Effector memory CD4-positive, alpha-beta T cell (primary cell): ENCODE measurements at regions not wholly inside any gene's neighbourhood (a gene's known extent, or its start where the extent isn't known, plus 50 kb on each side); places are given as distances from the start of the nearest gene placed in this dataset.

ENCODE experiments used
- DNase-seq, 3 donors: peaks; one replicate each; pipeline ENCODE4 v3.0.0-alpha.2; 2020
- H3K27ac ChIP-seq: 2 replicates; pipeline ENCODE4 v1.7.0; 2013; ENCODE audit warnings: mild to moderate bottlenecking, low read length, moderate library complexity; ENCODE audit not compliant: insufficient read depth, poor library complexity, severe bottlenecking
- H3K27me3 ChIP-seq: replicated peaks from 2 replicates; pipeline ENCODE4 v1.7.0; 2013; ENCODE audit warnings: mild to moderate bottlenecking, low read length; ENCODE audit not compliant: insufficient read depth, control insufficient read depth, poor library complexity, severe bottlenecking
- H3K36me3 ChIP-seq: 2 replicates; pipeline ENCODE4 v1.7.0; 2013; ENCODE audit warnings: mild to moderate bottlenecking, low read length, moderate library complexity; ENCODE audit not compliant: control insufficient read depth, insufficient read depth
- H3K4me1 ChIP-seq: 2 replicates; pipeline ENCODE4 v1.7.0; 2013; ENCODE audit warnings: low read length, mild to moderate bottlenecking; ENCODE audit not compliant: control insufficient read depth, insufficient read depth, poor library complexity, severe bottlenecking
- H3K4me3 ChIP-seq: 2 replicates; pipeline ENCODE4 v1.7.0; 2013; ENCODE audit warnings: low read length, low read depth, mild to moderate bottlenecking; ENCODE audit not compliant: insufficient read depth, poor library complexity, severe bottlenecking
- H3K9me3 ChIP-seq: 2 replicates; pipeline ENCODE4 v1.7.0; 2013; ENCODE audit warnings: mild to moderate bottlenecking, low read length, moderate library complexity; ENCODE audit not compliant: control insufficient read depth

DNA sequence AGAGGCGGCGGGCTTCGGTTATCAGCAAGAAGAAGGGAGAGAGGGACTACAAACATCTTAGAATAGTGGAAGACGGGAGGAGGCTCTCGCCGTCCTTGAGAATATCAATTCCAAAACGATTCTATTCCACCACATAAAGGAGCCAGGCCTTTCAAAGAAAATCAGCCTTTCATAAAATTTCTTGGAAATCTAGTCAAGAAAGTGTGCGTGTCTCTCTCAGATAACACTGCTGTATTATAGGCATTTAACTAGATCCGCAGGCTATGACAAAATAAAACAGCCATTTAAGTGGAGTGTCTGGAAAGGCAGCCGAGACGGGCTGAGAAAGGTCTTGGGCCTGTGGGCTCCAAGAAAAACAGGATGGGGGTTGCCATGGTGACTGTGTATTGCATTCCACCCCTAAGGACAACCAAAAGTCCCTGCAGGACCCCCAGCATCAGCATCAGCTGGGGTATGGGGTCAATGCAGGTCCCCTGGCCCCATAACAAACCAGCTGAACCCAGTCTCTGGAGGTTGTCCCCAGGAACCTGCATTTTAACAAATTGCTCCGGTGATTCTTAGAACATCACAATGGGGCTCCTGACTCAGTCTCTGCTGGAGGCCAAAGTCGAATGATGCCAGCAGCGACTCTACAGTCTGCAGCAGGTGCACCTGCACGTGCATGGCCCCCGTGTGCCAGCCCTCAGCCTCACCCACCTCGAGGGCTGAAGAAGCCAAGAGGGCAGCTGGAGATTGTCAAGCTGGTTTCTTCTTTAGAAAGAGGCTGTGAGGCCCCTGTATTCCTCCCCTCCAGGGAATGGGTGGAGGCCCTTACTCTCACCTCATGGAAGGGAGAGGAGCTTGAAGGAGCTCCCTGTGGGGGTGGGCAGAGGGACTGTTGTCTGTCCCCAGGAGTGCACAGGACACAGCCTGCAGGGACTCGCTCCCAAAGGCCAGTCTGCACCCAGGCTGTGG, 287.4 kb downstream of the NPHP4 start:
- H3K36me3 ChIP-seq, result no peaks in the 10 kb centered on the region
- DNase-seq, result no peak
- no peak overlapping the region for H3K4me3 ChIP-seq
- H3K27me3 ChIP-seq, result no peaks in the 10 kb centered on the region
- no peaks in the 10 kb centered on the region for H3K4me1 ChIP-seq
- H3K9me3 ChIP-seq, result no peaks in the 10 kb centered on the region
- no peak overlapping the region for H3K27ac ChIP-seq

DNA sequence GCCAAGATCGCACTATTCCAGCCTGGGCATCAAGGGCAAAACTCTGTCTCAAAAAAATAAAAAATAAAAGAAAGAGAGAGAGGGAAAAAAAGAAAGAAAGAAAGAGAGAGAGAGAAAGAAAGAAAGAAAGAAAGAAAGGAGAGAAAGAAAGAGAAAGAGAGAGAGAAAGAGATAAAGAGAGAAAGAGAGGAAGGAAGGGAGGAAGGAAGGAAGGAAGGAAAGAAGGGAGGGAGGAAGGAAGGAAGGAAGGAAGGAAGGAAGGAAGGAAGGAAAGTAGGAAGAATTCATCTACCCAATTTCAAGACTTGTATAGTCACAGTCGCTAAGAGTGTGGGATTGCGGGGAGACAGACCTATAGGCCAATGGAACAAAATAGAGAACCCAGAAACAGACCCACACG, 290.6 kb downstream of the NPHP4 start:
- Histone ChIP-seq H3K27me3 (no peaks in the 10 kb centered on the region), H3K9me3 (no peaks in the 10 kb centered on the region), H3K36me3 (no peaks in the 10 kb centered on the region), H3K4me3 (no peak overlapping the region), H3K27ac (no peak overlapping the region), H3K4me1 (no peaks in the 10 kb centered on the region)
- no peak for DNase-seq

DNA sequence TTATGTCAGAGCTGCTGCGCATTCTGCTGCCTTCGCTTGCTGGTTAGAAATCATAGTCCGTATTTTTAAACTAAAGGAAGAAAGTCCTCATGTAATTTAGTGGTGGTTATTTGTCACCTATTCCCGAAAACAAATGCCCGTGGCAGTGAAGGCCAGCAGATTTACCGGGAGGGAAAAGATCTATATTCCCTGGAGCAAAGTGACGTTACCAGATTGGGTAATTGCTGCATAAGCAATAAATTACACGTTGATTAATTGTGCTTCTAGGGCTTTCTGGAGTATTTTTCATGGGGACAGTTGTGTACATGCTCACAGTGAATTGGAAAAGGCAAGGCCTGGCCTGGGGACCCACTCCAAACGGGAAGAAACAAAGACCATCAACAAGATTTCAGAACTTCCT, 298.7 kb downstream of the NPHP4 start:
- H3K27me3 ChIP-seq, result peaks cover 3% of the 10 kb centered on the region
- H3K4me3 ChIP-seq, result no peak overlapping the region
- H3K9me3 ChIP-seq, result no peaks in the 10 kb centered on the region
- no peak for DNase-seq
- no peaks in the 10 kb centered on the region for H3K36me3 ChIP-seq
- no peaks in the 10 kb centered on the region for H3K4me1 ChIP-seq
- H3K27ac ChIP-seq, result no peak overlapping the region

DNA sequence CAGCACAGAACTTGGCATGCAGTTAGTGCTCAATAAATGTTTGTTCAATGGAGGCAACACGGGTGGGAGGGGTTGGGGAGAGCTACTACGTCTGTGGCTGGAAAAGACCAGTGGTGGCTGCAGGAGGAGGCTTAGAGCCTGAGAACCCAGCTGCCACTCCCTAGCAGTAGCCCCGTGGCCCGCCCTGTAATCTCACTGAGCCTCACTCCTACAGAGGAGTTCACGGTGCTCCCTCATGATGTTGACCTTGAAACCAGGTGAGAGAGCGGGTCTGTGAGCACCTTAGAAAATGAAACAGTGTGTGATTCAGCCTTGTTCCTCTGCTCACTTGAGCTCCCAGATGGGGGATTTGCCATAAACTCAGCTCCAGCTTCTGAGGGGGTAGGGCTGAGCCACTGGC, 299.6 kb downstream of the NPHP4 start:
- no peak overlapping the region for H3K27ac ChIP-seq
- DNase-seq, result no peak
- peaks cover 3% of the 10 kb centered on the region for H3K27me3 ChIP-seq
- no peaks in the 10 kb centered on the region for H3K36me3 ChIP-seq
- H3K4me1 ChIP-seq, result no peaks in the 10 kb centered on the region
- no peak overlapping the region for H3K4me3 ChIP-seq
- H3K9me3 ChIP-seq, result no peaks in the 10 kb centered on the region

DNA sequence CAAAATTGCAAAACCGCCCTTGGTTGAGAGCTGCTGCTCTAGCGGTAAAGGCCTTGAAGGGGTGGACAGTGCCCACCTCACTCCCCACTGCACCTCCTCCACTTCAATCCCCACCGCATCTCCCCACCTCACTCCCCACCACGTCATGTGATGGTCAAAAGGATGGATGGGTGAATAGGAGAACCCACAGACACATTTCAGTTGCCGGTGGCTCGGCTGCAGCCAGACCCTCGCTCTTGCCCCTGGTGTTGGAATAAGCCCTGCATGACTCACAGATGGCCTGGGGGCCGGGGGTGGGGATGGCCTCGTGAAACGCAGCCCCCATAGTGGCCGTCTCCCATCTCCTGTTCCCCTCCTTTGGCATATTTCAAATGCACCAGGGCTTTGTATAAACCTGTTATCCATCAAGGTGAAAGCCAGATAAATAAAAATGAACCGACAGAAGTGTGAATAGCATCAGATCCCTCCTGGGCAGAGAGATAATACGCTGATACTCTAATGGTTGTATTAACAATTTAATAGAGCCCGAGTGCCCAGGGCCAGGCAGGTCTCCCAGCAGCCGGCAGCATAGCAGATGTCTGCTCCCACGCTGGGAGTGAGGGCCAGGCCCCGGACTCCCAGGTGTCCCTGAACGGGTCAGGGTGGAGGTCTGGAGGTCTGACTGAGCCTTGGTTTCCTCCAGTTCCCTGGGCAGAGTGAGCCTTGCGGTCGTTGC, 300.3 kb downstream of the NPHP4 start:
- no peaks in the 10 kb centered on the region for H3K9me3 ChIP-seq
- no peak overlapping the region for H3K4me3 ChIP-seq
- H3K27ac ChIP-seq, result no peak overlapping the region
- no peaks in the 10 kb centered on the region for H3K4me1 ChIP-seq
- H3K27me3 ChIP-seq, result peaks cover 3% of the 10 kb centered on the region
- no peak for DNase-seq
- H3K36me3 ChIP-seq, result no peaks in the 10 kb centered on the region

DNA sequence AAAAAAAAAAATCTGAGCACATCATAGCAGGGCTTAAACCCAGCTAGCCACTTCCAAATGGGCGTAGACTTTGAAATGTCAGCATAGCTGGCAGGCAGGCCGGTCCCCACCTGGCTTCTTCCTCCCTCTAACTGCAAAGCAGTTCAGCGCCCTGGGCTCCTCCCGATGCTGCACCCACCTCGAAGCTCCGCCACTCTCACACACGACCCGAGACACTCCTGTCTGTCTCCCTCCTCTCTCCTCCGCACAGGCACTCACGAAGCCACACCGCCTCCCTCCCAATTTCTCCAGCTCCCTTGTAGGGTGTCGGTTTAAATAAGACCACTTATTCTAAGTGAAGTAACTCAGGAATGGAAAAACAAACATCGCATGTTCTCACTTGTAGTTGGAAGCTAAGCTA, 301.3 kb downstream of the NPHP4 start:
- no peaks in the 10 kb centered on the region for H3K4me1 ChIP-seq
- no peak overlapping the region for H3K27ac ChIP-seq
- H3K36me3 ChIP-seq, result no peaks in the 10 kb centered on the region
- no peaks in the 10 kb centered on the region for H3K9me3 ChIP-seq
- H3K27me3 ChIP-seq, result peaks cover 3% of the 10 kb centered on the region
- H3K4me3 ChIP-seq, result no peak overlapping the region
- no peak for DNase-seq

DNA sequence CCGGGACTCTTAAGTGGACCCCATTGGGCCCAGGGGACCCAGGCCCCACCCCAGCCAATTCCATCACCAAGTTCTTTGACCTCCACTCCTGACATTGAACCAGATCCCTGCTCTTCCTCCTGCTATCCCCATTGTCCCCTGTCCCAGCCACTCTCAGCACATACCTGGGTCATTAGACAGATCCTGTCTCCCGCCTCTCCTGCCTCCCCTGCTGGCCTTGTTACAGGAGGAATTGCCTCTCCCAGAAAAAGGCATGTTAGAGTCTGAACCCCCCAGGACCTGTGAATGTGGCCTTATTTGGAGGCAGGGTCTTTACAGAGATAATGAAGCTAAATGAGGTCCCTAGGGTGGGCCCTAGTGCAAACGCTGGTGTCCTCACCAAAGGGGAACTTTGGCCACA, 301.9 kb downstream of the NPHP4 start:
- no peaks in the 10 kb centered on the region for H3K4me1 ChIP-seq
- peaks cover 3% of the 10 kb centered on the region for H3K27me3 ChIP-seq
- H3K36me3 ChIP-seq, result no peaks in the 10 kb centered on the region
- no peak overlapping the region for H3K4me3 ChIP-seq
- H3K27ac ChIP-seq, result no peak overlapping the region
- no peaks in the 10 kb centered on the region for H3K9me3 ChIP-seq
- DNase-seq, result no peak

DNA sequence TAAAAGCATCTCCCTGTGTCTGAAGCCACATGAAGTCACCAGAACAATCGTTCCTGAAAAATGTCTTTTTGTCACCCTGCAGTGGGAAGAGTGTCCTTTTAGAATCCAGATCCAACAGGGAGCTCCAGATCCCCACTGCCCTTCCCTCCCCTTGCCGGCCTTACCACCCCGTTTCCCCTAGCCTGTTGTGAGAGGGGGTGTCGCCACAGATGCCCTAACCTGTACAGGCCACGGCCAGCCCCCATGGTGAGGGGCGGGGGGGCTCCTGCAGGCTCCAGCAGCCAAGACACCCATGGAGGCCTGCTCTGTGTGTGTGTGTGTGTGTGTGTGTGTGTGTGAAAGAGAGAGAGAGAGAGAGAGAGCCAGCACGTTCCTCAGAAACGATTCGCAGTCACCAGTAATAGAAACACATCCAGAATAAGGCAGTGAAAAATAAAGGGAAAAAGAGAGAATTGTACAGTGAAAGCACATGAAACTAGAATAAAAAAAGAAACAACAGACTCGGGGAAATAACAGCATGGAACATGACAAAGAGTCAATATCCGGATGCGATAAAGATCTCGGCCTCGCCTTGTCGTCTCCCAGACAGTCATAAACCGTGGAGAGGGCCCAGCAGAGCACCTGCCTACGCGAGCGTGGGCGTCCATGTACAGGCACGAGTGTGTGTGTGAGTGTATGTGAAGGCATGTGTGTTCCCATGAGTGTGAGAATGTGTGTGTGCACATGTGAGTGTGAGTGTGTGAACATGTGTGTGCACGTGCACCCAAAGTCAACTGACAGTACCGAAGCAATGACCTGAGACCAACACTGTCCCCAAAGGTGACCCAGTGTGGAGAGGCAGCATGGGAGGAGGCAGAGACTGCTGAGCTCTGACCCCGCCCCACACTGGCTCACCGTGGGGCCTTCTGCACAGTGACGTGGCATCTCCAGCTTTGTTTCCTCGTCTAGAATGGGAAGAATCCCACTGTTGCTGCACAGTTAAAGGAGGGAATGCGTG, 303.8 kb downstream of the NPHP4 start:
- Histone ChIP-seq H3K27me3 (peaks cover 3% of the 10 kb centered on the region), H3K9me3 (no peaks in the 10 kb centered on the region), H3K4me1 (no peaks in the 10 kb centered on the region), H3K4me3 (no peak overlapping the region), H3K36me3 (no peaks in the 10 kb centered on the region), H3K27ac (no peak overlapping the region)
- DNase-seq, result no peak

DNA sequence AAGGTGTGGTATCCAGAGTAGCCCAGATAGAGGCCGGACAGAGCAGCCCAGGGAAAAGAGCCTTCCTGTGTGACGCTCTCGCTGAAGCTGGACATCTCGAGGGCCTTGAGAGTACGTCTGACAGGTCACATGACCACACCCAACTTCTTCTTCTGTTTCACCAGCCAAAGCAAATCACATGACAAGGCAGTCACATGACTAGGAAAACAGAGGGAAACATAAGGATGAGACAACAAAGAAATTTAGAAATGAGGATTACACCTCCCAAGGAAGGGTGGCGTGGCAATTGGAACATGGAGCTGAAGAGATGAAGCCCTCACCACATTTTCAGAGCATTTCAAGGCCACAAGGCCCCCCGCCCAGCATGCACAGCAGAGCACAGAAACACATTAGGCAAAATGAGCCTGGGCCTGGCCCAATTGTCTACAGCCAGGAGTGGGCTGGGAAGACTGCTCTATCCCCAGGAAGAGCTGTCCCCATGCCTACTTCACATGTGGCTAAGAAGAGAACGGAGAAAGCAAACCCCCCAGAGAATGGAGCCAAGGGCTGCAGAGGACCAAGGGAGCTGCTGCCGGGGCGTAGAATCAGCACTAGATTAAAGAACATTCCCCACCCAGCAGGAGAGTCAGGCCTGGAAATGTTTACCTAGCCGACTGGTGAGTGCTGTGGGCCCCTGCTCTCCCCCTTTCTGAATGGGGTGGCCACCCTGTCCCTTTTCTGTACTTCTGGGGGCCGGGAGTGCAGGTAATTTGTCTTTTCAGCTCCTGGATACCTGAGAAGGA, 305.1 kb downstream of the NPHP4 start:
- H3K4me1 ChIP-seq, result no peaks in the 10 kb centered on the region
- no peak overlapping the region for H3K27ac ChIP-seq
- DNase-seq, result no peak
- H3K27me3 ChIP-seq, result peaks cover 3% of the 10 kb centered on the region
- H3K4me3 ChIP-seq, result no peak overlapping the region
- no peaks in the 10 kb centered on the region for H3K36me3 ChIP-seq
- H3K9me3 ChIP-seq, result no peaks in the 10 kb centered on the region
